IgD-negative memory B cell (primary cell): ENCODE measurements at regions not wholly inside any gene's neighbourhood (a gene's known extent, or its start where the extent isn't known, plus 50 kb on each side); places are given as distances from the start of the nearest gene placed in this dataset.
"Not testable (repeated sequence)": the region's sequence is repeated elsewhere in the genome, so short reads cannot be mapped to it uniquely, and the experiment has no call there.

Source experiments
- H3K27ac Mint-ChIP-seq, 3 donors: one replicate each; pipeline ENCODE4 v1.8.0; 2020 to 2022; ENCODE audit warnings: mild to moderate bottlenecking in 3 of 3, mixed read lengths in 3 of 3, moderate library complexity in 1 of 3
- H3K27me3 Mint-ChIP-seq: one replicate; pipeline ENCODE4 v1.8.0; 2021; ENCODE audit warnings: mixed read lengths
- H3K36me3 Mint-ChIP-seq: one replicate; pipeline ENCODE4 v1.8.0; 2020; ENCODE audit warnings: mild to moderate bottlenecking, mixed read lengths
- H3K4me1 Mint-ChIP-seq, 3 donors: one replicate each; pipeline ENCODE4 v1.8.0; 2020 to 2022; ENCODE audit warnings: mixed read lengths in 3 of 3, mild to moderate bottlenecking in 1 of 3
- H3K4me3 Mint-ChIP-seq, 4 donors: one replicate each; pipeline ENCODE4 v1.8.0; 2020 to 2022; ENCODE audit warnings: mild to moderate bottlenecking in 4 of 4, mixed read lengths in 4 of 4, moderate library complexity in 3 of 4
- H3K9me3 Mint-ChIP-seq, 3 donors: one replicate each; pipeline ENCODE4 v1.8.0; 2020 to 2021; ENCODE audit warnings: mixed read lengths in 3 of 3, mild to moderate bottlenecking in 1 of 3

DNA sequence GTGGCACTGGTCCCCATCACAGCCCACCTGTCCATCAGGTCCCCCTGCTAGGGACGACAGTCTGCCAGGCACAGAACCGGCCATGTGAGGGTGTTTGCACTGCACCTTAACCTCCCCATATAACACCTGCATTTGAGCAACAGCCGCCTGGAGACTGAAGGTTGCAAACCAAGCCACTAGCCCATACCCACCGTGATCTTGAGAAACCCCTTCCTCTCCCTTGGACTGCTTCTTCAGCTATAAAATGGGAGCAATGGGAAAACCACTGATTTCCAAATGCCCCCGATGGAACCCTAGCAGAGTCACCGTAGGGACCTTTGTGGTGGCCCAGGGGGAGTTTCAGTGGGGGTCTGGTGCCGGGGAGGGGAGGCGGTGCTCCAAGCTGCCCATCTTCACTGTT is 120.1 kb downstream of the NPTX2 start:
- peaks cover 0 to 2% (median 0%) of the 10 kb centered on the region in 3 donors for H3K4me1 Mint-ChIP-seq
- H3K27ac Mint-ChIP-seq = no peak overlapping the region
- peaks cover 1% of the 10 kb centered on the region for H3K36me3 Mint-ChIP-seq
- peaks cover 1% of the 10 kb centered on the region for H3K27me3 Mint-ChIP-seq
- H3K9me3 Mint-ChIP-seq = peaks cover 0 to 5% (median 5%) of the 10 kb centered on the region in 3 donors
- H3K4me3 Mint-ChIP-seq = no peak overlapping the region

DNA sequence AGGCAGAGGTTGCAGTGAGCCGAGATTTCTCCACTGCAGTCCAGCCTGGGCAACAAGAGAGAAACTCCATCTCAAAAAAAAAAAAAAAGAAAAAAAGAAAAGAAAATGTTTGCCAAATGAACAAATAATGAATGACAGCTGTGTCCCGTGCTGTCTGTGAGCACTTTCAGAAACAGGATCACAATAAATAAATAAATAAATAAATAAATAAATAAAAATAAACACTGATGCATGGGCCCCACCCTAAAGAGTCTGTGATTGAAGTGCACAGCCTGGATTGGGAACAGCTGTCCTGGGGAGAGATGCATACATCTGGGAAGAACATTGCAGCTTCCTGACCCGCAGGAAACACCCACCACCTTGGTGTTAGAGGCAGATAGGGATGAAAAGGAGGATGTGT is 123.6 kb downstream of the NPTX2 start:
- H3K4me3 Mint-ChIP-seq = no peak overlapping the region
- no peaks in the 10 kb centered on the region for H3K4me1 Mint-ChIP-seq
- H3K27ac Mint-ChIP-seq = no peak overlapping the region
- H3K9me3 Mint-ChIP-seq = no peaks in the 10 kb centered on the region
- no peaks in the 10 kb centered on the region for H3K36me3 Mint-ChIP-seq
- H3K27me3 Mint-ChIP-seq = peaks cover 3% of the 10 kb centered on the region

DNA sequence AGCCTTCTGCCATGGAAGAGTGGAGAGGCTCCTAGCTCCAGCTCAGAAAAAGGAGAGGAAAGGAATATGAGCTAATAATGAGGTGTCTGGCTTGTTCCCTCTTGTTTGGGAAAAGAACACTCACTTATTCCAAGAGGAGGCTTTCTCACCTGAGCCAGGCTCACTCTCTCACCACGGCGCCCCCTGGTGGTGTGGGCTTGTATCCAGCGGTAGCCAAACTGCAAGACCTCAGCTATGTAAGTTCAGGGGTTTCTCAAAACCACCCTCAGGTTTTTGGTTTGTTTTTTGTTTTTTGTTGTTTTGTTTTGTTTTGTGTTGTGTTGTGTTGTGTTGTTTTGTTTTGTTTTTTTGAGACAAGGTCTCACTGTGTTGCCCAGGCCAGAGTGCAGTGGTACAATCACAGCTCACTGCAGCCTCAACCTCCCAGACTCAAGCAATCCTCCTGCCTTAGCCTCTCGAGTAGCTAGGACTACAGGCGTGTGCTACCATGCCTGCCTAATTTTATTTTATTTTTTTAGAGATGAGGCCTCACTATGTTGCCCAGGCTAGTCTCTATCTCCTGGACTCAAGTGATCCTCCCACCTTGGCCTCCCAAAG is 124.0 kb downstream of the TMEM130 start:
- Mint-ChIP-seq H3K9me3 (peaks cover 0 to 2% (median 0%) of the 10 kb centered on the region in 3 donors), H3K27me3 (peaks cover 10% of the 10 kb centered on the region), H3K4me1 (no peaks in the 10 kb centered on the region), H3K27ac (no peak overlapping the region), H3K4me3 (no peak overlapping the region), H3K36me3 (no peaks in the 10 kb centered on the region)

DNA sequence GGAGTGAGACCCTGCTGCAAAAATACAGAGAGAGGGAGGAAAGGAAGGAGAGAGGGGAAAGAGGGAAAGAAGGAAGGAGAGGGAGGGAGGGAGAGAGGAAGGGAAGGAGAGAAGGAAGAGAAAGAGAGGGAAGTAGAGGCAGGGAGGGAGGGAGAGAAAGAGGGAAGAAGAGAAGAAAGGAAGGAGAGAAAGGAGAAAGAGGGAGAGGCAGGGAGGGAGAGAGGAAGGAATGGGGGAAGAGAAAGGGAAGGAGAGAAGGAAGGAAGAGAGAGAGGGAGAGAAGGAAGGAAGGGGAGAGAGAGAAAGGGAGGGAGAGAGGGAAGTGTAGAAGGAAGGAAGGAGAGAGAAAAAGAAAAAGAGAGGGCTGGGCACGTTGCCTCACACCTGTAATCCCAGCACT is 121.7 kb downstream of the TMEM130 start:
- Mint-ChIP-seq H3K4me1 (no peaks in the 10 kb centered on the region), H3K27ac (no peak overlapping the region), H3K4me3 (no peak overlapping the region), H3K36me3 (no peaks in the 10 kb centered on the region), H3K27me3 (peaks cover 10% of the 10 kb centered on the region), H3K9me3 (peaks cover 0 to 2% (median 0%) of the 10 kb centered on the region in 3 donors)

DNA sequence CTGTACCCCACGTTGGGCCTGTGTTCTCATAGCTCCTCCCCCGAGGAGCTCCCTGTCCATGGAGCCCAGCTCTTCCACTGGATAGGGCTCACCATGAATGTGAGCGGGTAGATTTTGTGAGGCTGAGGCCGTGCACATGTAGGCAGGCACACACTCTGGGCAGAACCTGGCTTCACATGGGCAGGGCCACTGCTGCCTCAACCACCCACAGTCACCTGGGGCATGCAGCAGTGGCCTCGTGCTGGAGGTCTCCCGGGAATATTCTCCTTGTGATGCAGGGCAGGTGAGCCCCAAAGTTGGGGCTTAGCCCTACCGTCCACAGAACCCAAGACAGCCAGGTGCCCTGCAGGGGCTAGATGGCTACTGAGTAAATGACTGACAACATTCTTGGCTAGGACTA is 116.6 kb downstream of the TMEM130 start:
- H3K4me3 Mint-ChIP-seq = no peak overlapping the region
- H3K4me1 Mint-ChIP-seq = no peaks in the 10 kb centered on the region
- H3K36me3 Mint-ChIP-seq = no peaks in the 10 kb centered on the region
- peaks cover 0 to 2% (median 0%) of the 10 kb centered on the region in 3 donors for H3K9me3 Mint-ChIP-seq
- no peak overlapping the region for H3K27ac Mint-ChIP-seq
- peaks cover 10% of the 10 kb centered on the region for H3K27me3 Mint-ChIP-seq

DNA sequence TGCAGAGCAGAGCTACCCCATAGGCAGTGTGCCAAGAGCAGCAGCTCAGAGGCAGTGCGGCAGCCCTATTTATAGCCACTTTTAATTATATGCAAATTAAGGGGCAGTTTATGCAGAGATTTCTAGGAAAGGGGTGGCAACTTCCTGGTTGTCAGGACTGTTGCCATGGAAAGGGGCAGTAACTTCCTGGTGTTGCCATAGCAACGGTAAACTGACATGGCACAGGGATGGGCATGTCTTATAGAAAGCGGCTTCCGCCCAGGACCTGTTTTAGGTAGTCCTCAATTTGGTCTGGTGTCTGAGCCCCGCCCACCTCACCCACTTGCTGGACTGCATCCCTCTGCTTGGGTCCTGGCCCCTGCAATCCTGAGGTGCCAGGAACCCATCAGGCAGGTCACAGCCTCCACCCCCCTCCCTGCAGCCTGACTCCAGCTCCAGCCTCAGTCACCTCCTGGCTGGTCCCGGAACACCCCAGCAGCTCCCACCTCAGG is 115.8 kb downstream of the TMEM130 start:
- Mint-ChIP-seq H3K4me3 (no peak overlapping the region), H3K4me1 (no peaks in the 10 kb centered on the region), H3K36me3 (no peaks in the 10 kb centered on the region), H3K27me3 (peaks cover 8% of the 10 kb centered on the region), H3K27ac (no peak overlapping the region), H3K9me3 (peaks cover 0 to 8% (median 3%) of the 10 kb centered on the region in 3 donors)

DNA sequence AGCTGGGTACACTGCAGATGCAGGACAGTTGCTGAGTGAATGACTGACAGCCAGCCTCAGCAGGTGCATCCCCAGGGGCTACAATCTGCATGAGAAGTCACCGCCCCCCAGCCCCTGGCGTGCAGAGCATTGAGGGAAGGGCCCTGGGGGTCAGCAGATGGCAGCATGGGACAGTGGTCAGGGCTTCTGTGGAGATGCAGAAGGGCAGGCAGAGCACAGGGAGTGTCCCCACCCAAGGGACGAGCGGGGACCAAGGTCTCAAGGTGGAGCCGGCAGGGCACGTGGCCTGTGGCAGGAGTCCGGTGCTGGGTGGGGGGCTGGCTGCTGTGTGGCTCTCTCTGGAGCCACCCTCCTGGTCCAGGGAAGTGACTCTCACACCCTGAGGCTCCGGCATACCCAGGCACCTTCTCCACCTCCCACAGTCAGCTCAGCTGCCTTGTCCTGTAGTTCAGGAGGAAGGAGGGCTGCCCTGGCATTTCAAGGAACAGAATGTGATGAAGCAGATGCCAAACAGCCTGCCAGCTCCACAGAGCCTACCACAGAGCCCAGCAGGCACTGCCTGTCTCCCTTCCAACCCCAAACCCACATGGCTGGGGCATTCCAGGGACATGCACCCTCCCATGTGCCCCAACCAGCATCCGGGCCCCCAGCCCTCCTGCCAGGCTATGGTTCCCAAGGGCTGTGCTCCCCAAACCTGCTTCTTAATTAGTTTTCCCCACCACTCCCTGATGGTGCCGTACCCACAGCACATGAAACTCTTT is 114.5 kb downstream of the TMEM130 start:
- Mint-ChIP-seq H3K4me1 (no peaks in the 10 kb centered on the region), H3K4me3 (no peak overlapping the region), H3K27me3 (peaks cover 11% of the 10 kb centered on the region), H3K36me3 (no peaks in the 10 kb centered on the region), H3K9me3 (peaks cover 0 to 10% (median 3%) of the 10 kb centered on the region in 3 donors), H3K27ac (no peak overlapping the region)

DNA sequence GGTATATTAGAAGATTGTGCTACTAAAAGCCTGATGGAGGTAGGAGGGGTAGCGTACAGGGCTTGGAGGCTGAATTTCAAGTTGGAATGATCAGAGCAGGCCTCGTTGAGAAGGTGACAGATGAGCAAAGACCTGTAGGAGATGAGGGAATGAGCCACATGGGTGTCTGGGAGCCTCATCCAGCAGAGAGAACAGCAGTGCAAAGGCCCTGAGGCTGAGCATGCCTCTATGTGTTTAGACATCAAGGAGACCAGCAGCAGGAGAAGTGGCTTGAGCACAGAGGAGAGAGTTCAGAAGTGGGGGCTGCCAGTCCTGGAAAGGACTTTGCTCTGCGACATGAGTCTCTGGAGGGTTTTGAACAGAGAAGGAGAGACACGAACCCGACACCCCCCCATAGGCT is 111.7 kb downstream of the TMEM130 start:
- Mint-ChIP-seq H3K4me1 (no peaks in the 10 kb centered on the region), H3K4me3 (no peak overlapping the region), H3K9me3 (peaks cover 0 to 10% (median 3%) of the 10 kb centered on the region in 3 donors), H3K27ac (no peak overlapping the region), H3K36me3 (no peaks in the 10 kb centered on the region), H3K27me3 (peaks cover 13% of the 10 kb centered on the region)

DNA sequence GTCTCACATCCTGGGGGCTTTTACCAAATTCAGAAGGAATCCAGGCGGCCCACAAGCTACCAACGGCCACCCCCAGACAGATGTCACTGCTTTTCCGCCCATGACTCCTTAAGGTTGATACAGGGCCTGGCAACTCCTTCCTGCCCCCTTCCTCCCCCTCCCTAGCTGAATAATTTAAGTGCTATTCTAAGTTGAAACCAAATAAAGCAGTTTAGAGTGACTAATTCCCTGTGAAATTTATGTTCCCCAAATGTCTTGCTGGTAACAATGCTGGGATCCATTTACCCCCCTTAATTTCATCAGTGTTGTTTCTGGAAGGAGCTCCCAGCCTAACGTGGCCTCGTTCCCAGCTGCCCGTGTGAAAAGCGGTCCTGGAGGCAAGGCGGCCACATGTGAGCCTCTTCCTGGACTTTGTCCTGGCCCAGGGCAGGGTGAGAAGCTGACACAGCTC is 109.6 kb downstream of the TMEM130 start:
- Mint-ChIP-seq H3K27ac (no peak overlapping the region), H3K4me1 (no peaks in the 10 kb centered on the region), H3K36me3 (no peaks in the 10 kb centered on the region), H3K27me3 (peaks cover 8% of the 10 kb centered on the region), H3K4me3 (no peak overlapping the region), H3K9me3 (peaks cover 0 to 10% (median 3%) of the 10 kb centered on the region in 3 donors)

DNA sequence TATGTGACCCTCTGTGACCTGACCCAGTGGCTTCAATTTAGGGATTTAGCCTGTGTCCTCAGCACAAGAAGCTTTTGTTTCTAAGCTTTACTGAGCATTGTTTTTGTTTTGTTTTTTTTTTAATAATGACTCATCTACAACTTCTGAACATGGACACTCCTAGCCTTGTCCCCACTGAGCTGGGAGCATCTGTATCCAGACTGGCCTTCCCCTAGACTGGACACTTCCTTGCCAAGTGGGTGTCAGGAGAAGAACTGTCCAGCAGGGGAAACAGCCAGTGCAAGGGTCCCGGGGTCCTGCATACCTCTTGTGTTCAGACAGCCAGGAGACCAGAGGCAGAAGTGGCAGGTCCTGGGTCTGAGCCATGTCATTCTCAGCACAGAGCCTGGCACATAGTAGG is 108.6 kb downstream of the TMEM130 start:
- Mint-ChIP-seq H3K4me1 (no peaks in the 10 kb centered on the region), H3K36me3 (no peaks in the 10 kb centered on the region), H3K9me3 (peaks cover 0 to 10% (median 3%) of the 10 kb centered on the region in 3 donors), H3K4me3 (no peak overlapping the region), H3K27me3 (peaks cover 7% of the 10 kb centered on the region), H3K27ac (no peak overlapping the region)

DNA sequence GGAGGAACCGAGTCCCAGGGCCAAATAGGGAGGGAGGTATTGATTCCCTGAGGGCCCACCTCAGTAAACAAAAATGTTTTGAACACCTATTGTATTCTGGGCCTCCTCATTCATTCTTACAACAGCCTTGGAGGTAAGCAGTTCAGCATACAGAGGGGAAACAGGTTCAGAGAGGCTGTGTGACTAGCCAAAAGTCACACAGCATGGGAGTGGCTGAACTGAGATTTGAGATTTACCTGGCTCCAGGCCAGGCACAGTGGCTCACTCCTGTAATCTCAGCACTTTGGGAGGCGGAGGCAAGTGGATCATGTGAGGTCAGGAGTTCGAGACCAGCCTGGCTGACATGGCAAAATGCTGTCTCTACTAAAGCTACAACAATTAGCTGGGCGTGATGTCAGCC is 107.2 kb downstream of the TMEM130 start:
- H3K27me3 Mint-ChIP-seq = peaks cover 7% of the 10 kb centered on the region
- no peaks in the 10 kb centered on the region for H3K4me1 Mint-ChIP-seq
- H3K27ac Mint-ChIP-seq = no peak overlapping the region
- no peak overlapping the region for H3K4me3 Mint-ChIP-seq
- no peaks in the 10 kb centered on the region for H3K36me3 Mint-ChIP-seq
- H3K9me3 Mint-ChIP-seq = peaks cover 0 to 10% (median 3%) of the 10 kb centered on the region in 3 donors

DNA sequence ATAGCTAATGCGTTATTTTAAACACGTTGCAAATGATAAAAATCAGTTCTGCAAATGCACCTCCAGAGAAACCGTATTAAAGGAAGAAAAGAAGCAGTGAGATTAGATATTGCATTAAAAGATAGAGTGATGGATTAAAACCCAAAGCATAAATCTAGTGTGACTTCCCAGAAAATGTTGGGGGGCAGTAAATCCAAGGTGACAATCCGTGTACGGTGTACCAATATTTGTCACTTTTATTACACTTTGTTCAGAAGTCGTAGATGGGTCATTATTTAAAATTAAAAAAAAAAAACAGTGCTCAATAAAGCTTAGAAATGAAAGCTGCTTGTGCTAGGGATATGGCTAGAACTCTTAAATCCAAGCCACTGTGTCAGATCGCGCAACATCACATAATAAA is 106.4 kb downstream of the TMEM130 start:
- Mint-ChIP-seq H3K36me3 (no peaks in the 10 kb centered on the region), H3K9me3 (peaks cover 0 to 7% (median 3%) of the 10 kb centered on the region in 3 donors), H3K27ac (no peak overlapping the region), H3K27me3 (peaks cover 7% of the 10 kb centered on the region), H3K4me1 (no peaks in the 10 kb centered on the region), H3K4me3 (peak overlapping the region in 1 of 4 donors; percentile 13)

DNA sequence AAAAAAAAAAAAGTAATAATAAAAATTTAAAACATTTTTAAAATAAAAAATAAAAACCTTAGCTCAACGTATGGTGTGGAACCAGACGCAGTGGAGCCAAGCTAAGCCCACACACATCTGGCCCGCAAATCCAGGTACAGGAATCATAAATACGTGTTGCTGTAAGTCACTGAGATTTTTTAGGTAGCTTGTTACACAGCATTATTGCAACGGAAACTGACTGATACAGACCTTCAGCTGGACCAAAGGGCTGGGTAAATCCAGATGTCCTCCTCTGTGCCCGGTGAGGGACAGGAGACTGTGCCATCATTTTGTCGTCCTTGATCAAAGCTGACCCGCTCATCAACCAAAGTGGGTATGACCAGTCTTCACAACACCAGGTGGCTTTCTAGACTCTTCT is 104.9 kb downstream of the TMEM130 start:
- H3K27ac Mint-ChIP-seq = no peak overlapping the region
- H3K4me3 Mint-ChIP-seq = no peak overlapping the region
- peaks cover 6% of the 10 kb centered on the region for H3K27me3 Mint-ChIP-seq
- H3K36me3 Mint-ChIP-seq = no peaks in the 10 kb centered on the region
- H3K4me1 Mint-ChIP-seq = no peaks in the 10 kb centered on the region
- no peaks in the 10 kb centered on the region for H3K9me3 Mint-ChIP-seq

DNA sequence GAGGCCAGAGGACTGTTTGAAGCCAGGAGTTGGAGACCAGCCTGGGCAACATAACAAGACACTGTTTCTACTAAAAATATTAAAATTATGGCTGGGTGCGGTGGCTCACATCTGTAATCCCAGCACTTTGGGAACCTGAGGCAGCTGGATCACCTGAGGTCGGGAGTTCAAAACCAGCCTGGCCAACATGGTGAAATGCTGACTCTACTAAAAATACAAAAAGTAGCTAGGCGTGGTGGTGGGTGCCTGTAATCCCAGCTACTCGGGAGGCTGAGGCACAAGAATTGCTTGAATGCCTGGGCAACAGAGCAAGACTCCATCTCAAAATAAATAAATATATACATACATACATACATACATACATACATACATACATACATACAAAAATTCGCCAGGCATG is 99.7 kb downstream of the TMEM130 start:
- not testable (repeated sequence) for H3K9me3 Mint-ChIP-seq, H3K4me3 Mint-ChIP-seq, H3K36me3 Mint-ChIP-seq, H3K4me1 Mint-ChIP-seq
- peak overlapping the region in 1 of 3 donors; percentile 60 for H3K27ac Mint-ChIP-seq
- H3K27me3 Mint-ChIP-seq = peaks cover 14% of the 10 kb centered on the region

DNA sequence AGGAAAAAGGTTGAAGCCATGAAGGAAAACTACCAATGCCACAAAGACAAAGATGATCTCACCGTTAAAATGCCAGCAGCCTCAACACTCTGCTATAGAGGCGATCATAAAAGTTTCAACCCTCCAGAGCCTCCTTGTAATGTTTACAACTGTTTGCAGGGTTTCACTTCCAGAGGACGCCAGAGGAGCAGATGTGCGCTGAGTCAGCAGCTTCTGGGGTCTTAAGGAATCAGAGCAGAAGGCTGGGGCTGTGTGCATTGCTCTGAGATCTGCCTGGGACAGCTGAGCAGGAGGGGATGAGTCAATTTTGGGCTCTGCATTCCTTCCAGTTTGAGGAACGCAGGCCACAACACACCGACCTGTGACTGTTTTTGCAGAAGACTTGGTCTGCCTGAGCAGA is 98.3 kb downstream of the TMEM130 start:
- no peak overlapping the region for H3K27ac Mint-ChIP-seq
- H3K4me3 Mint-ChIP-seq = no peak overlapping the region
- peaks cover 0 to 8% (median 6%) of the 10 kb centered on the region in 3 donors for H3K4me1 Mint-ChIP-seq
- H3K9me3 Mint-ChIP-seq = no peaks in the 10 kb centered on the region
- no peaks in the 10 kb centered on the region for H3K36me3 Mint-ChIP-seq
- peaks cover 14% of the 10 kb centered on the region for H3K27me3 Mint-ChIP-seq
